K562 (cell line): ENCODE measurements at regions not wholly inside any gene's neighbourhood (a gene's known extent, or its start where the extent isn't known, plus 50 kb on each side); places are given as distances from the start of the nearest gene placed in this dataset.

Experiments used
- ATF7 ChIP-seq: fragments of 450-650 bp; IDR thresholded peaks from 2 replicates; pipeline ENCODE4 v1.7.1; 2014; ENCODE audit warnings: mild to moderate bottlenecking, moderate library complexity
- EP300 ChIP-seq: IDR thresholded peaks from 2 replicates; pipeline ENCODE4 v1.6.1; 2012; ENCODE audit warnings: low read length, improper control_type of control experiment
- HMG20B ChIP-seq: fragments of 250-450 bp; sonication (Bioruptor Pico); IDR thresholded peaks from 2 replicates; pipeline ENCODE4 v1.5.0; 2021; ENCODE audit warnings: mild to moderate bottlenecking
- MEF2A ChIP-seq: IDR thresholded peaks from 2 replicates; pipeline ENCODE4 v1.6.1; 2011; ENCODE audit warnings: low read depth, mild to moderate bottlenecking, low read length, moderate library complexity; ENCODE audit not compliant: control insufficient read depth
- POLR2AphosphoS5 ChIP-seq: IDR thresholded peaks from 2 replicates; pipeline ENCODE4 v1.6.1; 2011; ENCODE audit warnings: mild to moderate bottlenecking, low read depth, low read length, moderate library complexity; ENCODE audit not compliant: control insufficient read depth, insufficient read depth
- SP1 ChIP-seq: sonication (generic); formaldehyde crosslinking; IDR thresholded peaks from 2 replicates; pipeline ENCODE4 v1.8.1; 2022; ENCODE audit warnings: mild to moderate bottlenecking, missing genetic modification reagents
- TF ChIP-seq, protein P1 (sequence below): fragments of 450-650 bp; IDR thresholded peaks from 2 replicates; pipeline ENCODE4 v1.6.1; 2016

GRCh38 chr5:2338686-2339085, 412.8 kb downstream of the IRX2 start:
- TF ChIP-seq ATF7 (no peak), POLR2AphosphoS5 (no peak), EP300 (no peak), MEF2A (no peak), HMG20B (no peak), SP1 (CRISPR knock-in tag) (no peak)
- TF ChIP-seq, protein P1, sequence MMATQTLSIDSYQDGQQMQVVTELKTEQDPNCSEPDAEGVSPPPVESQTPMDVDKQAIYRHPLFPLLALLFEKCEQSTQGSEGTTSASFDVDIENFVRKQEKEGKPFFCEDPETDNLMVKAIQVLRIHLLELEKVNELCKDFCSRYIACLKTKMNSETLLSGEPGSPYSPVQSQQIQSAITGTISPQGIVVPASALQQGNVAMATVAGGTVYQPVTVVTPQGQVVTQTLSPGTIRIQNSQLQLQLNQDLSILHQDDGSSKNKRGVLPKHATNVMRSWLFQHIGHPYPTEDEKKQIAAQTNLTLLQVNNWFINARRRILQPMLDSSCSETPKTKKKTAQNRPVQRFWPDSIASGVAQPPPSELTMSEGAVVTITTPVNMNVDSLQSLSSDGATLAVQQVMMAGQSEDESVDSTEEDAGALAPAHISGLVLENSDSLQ: no peak
